ENCODE measurements at regions not wholly inside any gene's neighbourhood (a gene's known extent, or its start where the extent isn't known, plus 50 kb on each side); places are given as distances from the start of the nearest gene placed in this dataset.

- no peak for DNase-seq
Observed at GRCh38 chr1:38454236-38454635, 405.3 kb downstream of the RRAGC start.

GRCh38 chr1:38452246-38452645 is 405.7 kb upstream of the POU3F1 start:
- DNase-seq: no peak

- DNase-seq: no peak
Observed at GRCh38 chr1:38451541-38451993, 405.0 kb upstream of the POU3F1 start.

GRCh38 chr1:38448893-38449292 is 402.3 kb upstream of the POU3F1 start:
- no peak for DNase-seq

GRCh38 chr1:38446936-38447335 is 400.3 kb upstream of the POU3F1 start:
- no peak for DNase-seq

- DNase-seq: no peak
Observed at GRCh38 chr1:38444770-38445442, 398.3 kb upstream of the POU3F1 start.

GRCh38 chr1:38444311-38444710 is 397.7 kb upstream of the POU3F1 start:
- no peak for DNase-seq

GRCh38 chr1:38440402-38440801 is 393.8 kb upstream of the POU3F1 start:
- DNase-seq: no peak

GRCh38 chr1:38436749-38437148 is 390.2 kb upstream of the POU3F1 start:
- no peak for DNase-seq

GRCh38 chr1:38436006-38436405 is 389.4 kb upstream of the POU3F1 start:
- DNase-seq: no peak

- DNase-seq: no peak
Observed at GRCh38 chr1:38433084-38433722, 386.6 kb upstream of the POU3F1 start.

- no peak for DNase-seq
Observed at GRCh38 chr1:38431535-38432376, 385.2 kb upstream of the POU3F1 start.

GRCh38 chr1:38430949-38431348 is 384.4 kb upstream of the POU3F1 start:
- no peak for DNase-seq

- DNase-seq: no peak
Observed at GRCh38 chr1:38424677-38425076, 378.1 kb upstream of the POU3F1 start.

- DNase-seq: no peak
Observed at GRCh38 chr1:38420666-38421065, 374.1 kb upstream of the POU3F1 start.

GRCh38 chr1:38418195-38419030 is 371.8 kb upstream of the POU3F1 start:
- DNase-seq: no peak

- no peak for DNase-seq
Observed at GRCh38 chr1:38403667-38404066, 357.1 kb upstream of the POU3F1 start.

GRCh38 chr1:38402230-38402815 is 355.7 kb upstream of the POU3F1 start:
- DNase-seq: no peak

- DNase-seq: no peak
Observed at GRCh38 chr1:38396606-38397005, 350.0 kb upstream of the POU3F1 start.

- DNase-seq: no peak
Observed at GRCh38 chr1:38394303-38394702, 347.7 kb upstream of the POU3F1 start.

- DNase-seq: no peak
Observed at GRCh38 chr1:38392861-38393260, 346.3 kb upstream of the POU3F1 start.

- DNase-seq: no peak
Observed at GRCh38 chr1:38381256-38381655, 334.7 kb upstream of the POU3F1 start.

All from CD4-positive, alpha-beta T cell treated with Interferon alpha-2 for 1 hour (primary cell).